ENCODE measurements at regions not wholly inside any gene's neighbourhood (a gene's known extent, or its start where the extent isn't known, plus 50 kb on each side); places are given as distances from the start of the nearest gene placed in this dataset.
"Not testable (repeated sequence)": the region's sequence is repeated elsewhere in the genome, so short reads cannot be mapped to it uniquely, and the experiment has no call there.

DNA sequence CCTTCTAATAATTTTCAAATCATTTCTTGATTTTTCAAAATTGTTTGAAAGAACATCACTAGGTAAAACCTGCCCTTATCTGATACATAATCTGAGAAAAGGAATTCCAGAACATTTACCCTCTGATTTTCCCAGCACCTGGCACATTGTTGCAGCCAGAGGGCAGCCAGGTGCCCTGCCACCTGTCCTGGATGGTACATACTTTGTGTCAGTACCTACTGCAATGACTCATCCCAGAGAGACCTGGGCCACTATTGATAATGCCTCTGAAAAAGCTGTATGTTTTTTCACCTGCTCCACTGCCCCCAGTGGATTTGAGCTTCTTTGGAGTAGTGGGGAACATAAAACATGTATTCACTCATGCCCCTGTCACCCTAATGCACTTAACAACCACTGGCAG is 648.9 kb upstream of the GBE1 start:
- DNase-seq (ENCODE audit: low read depth) = no peak

- no peak for DNase-seq (ENCODE audit: low read depth)
Measured at GRCh38 chr3:82409842-82410241, 648.4 kb upstream of the GBE1 start.

DNA sequence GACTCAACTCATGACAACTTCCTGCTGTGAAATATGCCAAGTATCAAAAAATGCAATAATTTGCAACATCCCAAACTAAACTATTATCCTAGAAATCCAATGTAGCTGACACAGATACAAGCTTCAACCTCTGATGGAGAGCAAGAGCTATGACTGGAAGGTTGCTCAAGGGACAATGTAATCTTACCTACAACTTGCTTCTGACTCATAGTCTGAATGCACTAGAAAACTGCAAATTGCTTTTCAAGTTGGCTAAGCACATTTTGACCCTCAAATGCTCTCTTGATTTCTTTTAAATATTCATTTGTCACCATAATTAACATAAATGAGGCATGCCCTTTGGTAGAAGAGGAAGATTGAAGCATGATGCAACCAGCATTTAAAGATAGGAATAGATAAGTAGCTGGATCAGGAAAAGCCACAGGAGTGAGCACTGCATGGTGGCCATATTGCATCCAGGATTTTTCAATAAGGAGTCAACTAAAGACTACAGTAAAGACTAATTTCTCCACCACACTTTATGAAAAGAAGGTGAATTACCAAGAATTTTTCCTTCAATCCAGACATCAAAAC is 630.8 kb upstream of the GBE1 start:
- DNase-seq (ENCODE audit: low read depth) = no peak

DNA sequence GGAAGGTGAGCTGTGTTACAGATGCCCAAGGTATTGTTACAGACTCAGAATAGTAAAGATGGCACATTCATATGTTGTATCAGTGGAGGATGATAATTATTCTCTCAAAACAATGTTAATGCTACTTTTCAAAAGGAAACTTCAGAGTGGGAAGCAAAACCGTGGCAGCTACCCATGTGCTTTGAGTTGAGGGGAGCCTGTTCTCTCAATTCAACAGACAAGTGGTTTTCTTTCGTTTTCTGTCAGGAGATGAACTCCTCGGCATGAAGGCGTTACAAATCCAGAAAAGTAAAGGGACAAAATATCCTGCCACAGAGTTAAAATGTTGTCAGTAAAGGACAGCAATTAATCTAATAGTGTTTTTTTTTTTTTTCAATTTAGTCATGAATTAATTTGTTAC is 629.4 kb upstream of the GBE1 start:
- no peak for DNase-seq (ENCODE audit: low read depth)

- no peak for DNase-seq (ENCODE audit: low read depth)
Measured at GRCh38 chr3:82386647-82387046, 625.2 kb upstream of the GBE1 start.

DNA sequence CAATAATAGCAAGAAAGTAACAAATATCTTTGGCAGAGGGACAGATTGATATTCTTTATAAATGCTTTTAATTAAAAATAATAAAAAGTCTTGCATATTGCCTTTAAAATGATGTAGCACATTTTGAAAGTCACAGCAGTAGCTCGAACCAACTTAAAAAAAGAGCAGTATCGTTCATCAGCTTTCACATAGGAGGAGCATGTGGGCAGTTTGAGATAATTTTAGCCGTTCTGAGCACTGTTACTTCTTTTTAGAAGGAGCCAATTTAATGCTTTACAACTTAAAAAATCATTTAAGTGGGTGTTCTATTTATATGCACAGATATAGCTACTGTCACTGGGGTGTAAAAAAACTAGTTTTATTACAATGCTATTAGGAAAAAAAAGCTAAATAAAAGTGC is 622.7 kb upstream of the GBE1 start:
- no peak for DNase-seq (ENCODE audit: low read depth)

DNA sequence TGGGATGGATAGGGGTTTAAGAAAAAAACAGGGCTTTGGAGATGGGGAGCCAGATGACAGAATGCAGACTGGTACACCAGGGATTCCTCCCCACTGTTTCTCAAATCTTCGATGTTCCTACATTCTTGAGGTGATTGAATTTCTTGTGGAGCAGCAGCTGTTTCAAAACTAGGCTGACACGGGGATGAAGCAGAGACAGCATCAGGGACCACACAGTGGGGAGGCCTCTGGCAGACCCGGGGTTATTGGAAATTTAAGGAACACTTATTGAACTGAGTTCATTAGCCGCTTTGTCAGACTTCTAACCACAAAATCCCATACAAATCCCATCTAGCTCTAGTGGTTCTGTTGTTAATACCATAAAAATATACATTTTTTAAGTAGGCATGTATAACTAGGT is 621.4 kb upstream of the GBE1 start:
- no peak for DNase-seq (ENCODE audit: low read depth)

- no peak for DNase-seq (ENCODE audit: low read depth)
Measured at GRCh38 chr3:82378392-82378791, 616.9 kb upstream of the GBE1 start.

DNA sequence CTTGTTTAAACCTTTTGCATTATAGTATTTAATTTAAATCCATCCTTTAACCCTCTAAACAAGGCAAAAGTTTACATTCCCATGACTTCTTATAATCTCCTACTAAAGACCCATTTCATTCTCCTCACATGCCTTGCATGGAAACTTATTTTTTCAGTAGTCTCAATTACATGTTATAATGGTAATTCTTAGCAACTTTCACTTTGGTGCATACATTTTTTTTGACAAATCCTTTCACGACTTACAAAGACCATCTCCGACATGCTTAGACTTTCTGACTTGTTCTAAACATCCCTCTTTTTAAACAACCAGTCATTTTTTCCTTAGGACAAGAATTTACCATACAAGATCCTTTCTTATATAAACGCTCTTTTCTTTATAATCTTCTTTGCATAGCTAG is 615.4 kb upstream of the GBE1 start:
- DNase-seq (ENCODE audit: low read depth) = no peak

- DNase-seq (ENCODE audit: low read depth) = not testable (repeated sequence)
Measured at GRCh38 chr3:82373833-82374232, 612.4 kb upstream of the GBE1 start.

- DNase-seq (ENCODE audit: low read depth) = no peak
Measured at GRCh38 chr3:82364827-82365226, 603.4 kb upstream of the GBE1 start.

DNA sequence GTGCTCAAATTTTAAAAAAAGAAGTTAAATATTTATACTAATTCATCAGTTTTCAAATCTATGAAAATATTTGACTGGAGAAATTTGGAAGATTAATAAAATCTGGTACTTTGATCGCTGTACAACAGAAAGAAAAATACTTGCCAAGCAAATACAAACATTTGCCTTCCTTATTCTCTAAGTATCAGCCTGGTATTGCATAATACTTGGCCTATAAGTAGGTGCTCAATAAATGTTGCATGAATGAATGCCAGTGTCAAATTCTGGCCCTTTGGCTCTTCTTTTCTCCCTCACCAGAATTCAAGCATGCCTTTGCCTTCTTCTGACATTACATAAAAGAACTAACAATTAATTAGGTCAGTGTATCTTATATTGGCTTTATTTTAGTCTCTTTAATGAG is 601.7 kb upstream of the GBE1 start:
- no peak for DNase-seq (ENCODE audit: low read depth)

GRCh38 chr3:82355228-82355627 is 593.8 kb upstream of the GBE1 start:
- DNase-seq (ENCODE audit: low read depth) = no peak

DNA sequence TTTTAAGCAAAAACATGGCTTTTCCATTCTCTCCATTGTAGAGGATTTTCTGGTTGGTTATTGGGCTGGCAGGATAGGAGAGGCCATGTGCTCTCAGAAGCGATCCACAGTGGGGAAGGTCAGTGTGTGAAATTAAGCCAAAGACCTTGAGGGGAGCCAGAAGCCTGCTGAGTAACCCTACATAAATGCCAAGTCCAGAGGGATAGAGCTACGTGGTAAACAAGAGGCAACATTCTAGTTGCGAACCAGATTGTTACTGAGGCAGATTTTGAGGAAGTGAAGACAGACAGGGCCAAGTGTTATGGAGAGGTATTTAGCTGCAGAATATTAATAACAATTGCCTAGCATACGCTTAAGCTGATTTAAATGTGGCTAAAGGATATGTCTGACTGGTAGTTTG is 592.8 kb upstream of the GBE1 start:
- DNase-seq (ENCODE audit: low read depth) = no peak

- no peak for DNase-seq (ENCODE audit: low read depth)
Measured at GRCh38 chr3:82353306-82354171, 592.1 kb upstream of the GBE1 start.

GRCh38 chr3:82347585-82347984 is 586.1 kb upstream of the GBE1 start:
- no peak for DNase-seq (ENCODE audit: low read depth)

DNA sequence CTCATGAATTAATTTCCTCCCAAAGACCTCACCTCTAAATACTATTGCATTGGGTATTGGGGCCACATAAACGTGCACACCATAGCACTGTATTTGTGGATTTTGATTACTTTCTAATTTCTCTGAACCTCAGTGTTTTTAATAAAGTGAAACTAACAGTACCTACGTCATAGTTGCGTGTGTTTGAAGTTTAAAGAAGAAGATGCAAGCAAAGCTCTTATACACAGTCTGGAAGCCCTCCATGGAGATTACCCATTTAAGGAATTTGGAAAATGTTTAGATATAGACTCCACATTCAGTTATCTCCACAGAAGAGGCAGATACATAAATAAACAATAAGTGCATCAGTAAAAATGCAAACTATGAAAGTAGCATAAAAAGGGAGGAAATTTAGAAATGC is 581.1 kb upstream of the GBE1 start:
- DNase-seq (ENCODE audit: low read depth) = no peak

DNA sequence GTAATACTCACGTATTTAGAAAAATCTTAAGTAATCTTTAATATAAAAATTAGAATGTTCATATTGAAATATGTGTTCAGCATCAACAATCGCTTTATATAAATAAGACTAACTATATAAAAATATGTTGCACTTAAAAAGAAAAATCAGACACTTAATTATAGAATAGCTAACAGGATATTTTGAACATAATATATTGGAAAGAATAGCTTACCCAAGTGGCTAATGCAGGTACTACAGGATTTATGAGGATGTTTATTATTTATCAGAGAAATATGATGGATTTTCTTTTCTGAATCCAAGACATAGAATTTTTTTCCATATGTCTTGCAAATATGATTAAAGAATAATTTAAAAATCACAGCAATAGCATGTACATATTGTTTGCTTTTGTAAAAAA is 567.9 kb upstream of the GBE1 start:
- DNase-seq (ENCODE audit: low read depth) = no peak

DNA sequence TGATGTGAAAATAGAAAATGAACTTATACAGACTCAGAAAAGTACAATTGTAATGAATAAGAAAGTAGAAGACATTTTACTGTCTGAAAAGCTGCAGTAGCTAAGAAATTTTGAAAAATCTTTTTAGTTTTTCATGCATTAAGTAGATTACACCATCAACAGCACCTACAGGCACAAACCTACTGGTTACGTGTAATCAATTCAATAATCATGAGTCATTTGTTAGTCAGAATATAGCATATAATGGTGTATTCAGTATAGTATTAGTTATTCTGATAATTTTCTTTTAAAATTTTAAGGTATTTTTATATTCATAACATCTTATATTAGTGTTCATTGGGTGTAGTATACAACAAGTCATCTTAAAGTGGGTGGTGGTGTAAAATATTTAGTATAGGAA is 550.5 kb upstream of the GBE1 start:
- DNase-seq (ENCODE audit: low read depth) = no peak

- no peak for DNase-seq (ENCODE audit: low read depth)
Measured at GRCh38 chr3:82308755-82309154, 547.3 kb upstream of the GBE1 start.

DNA sequence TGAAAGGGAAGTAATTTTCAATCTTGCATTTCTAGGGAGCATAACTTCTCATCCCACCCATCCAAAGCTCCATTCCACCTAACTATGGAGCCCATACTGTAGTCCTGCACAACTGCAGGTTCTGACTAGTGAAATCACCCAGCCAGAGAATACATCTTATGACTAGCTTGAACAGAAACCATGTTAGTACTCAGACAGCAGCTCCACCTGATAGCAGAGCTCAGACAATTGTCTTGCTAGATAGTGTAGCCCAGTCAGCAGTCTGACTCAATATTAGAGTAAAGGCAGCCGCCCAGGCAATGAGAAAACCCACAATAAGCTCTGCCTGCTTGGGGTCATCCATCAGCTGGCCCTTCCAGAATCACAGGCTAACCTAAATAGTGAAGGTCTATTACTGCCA is 544.7 kb upstream of the GBE1 start:
- no peak for DNase-seq (ENCODE audit: low read depth)

DNA sequence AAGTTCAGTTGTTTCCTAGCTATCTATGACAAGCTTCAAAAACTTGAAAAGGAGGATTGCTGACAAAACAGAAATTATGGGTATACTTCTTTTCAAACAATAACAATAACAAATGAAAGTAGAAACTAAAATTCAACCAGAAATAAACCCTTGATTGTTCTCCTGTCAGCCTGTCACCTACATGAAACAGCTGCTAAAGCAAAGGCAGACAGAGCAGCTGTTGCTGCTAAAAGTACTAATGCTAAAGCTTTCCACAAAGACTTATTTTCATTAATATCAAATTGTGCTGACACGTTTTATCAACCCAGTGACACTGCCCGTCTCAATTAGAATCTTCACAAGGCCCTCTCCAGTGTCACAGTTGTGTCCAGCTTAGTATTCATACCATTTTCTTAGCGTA is 533.2 kb upstream of the GBE1 start:
- no peak for DNase-seq (ENCODE audit: low read depth)

DNA sequence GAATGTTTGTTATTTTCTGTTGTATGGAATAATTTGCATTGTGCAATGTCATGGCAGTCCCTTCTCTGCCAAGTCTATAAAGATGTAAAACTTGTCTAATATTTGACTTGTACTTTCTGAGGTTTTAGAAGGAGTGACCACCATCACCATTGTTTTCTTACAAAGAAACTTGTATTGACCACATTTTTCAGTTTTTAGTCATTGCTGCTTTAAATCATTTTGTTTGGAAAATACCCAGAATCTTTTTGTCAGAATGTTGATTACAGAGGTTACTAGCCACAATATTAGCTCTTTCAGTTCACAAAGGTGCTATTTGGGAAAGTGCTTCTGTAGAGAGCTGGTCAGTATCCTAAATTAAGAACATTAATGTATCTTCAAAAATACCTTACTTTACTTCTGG is 532.4 kb upstream of the GBE1 start:
- no peak for DNase-seq (ENCODE audit: low read depth)

GRCh38 chr3:82293435-82293834 is 532.0 kb upstream of the GBE1 start:
- DNase-seq (ENCODE audit: low read depth) = no peak

All from Daoy (cell line).